ENCODE measurements at regions not wholly inside any gene's neighbourhood (a gene's known extent, or its start where the extent isn't known, plus 50 kb on each side); places are given as distances from the start of the nearest gene placed in this dataset.

DNA sequence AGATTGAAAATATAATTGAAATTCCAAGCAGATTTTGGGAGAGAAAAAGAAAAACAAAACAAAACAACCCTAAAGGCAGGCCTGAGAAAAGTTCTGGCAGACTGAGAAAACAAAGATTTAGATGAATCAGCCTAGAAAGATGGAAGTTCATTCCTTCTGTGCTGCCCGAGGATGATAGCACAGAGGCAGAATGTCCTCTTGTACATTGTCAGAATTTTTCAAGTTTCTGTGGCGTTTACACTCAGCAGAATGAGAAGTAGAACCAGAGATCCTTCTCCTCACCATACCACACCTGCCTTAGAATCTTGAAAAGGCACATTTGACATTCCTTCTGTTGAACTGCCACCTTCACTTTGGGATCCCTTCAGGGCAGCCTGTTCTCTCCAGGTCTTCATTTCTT is 62.5 kb upstream of the IZUMO1R start:
- POLR2A ChIA-PET (ENCODE audit: partially characterized antibody): no interaction called here
- Histone ChIP-seq H3K4ac (replicated peaks; ENCODE audit: insufficient read length, low read depth, low read length) (no peak overlapping the region), H3K27me3 (replicated peaks in 1 of 4; ENCODE audit: control insufficient read depth in 3 of 4, extremely low read depth in 1 of 4, insufficient read depth in 3 of 4, low read length in 3 of 4) (no peaks in the 10 kb centered on the region; a peak in 1 of 7 replicates), H4K91ac (replicated peaks; ENCODE audit: insufficient read length, low read length) (no peak overlapping the region), H3K36me3 (ENCODE audit: control insufficient read depth in 2 of 4, insufficient read depth in 4 of 4, low read length in 3 of 4) (no peaks in the 10 kb centered on the region), H3K9ac (replicated peaks in 1 of 4; ENCODE audit: extremely low read depth in 1 of 4, low read depth in 3 of 4, low read length in 3 of 4) (no peak overlapping the region), H2AFZ (ENCODE audit: low read length) (no peak overlapping the region), H2BK20ac (ENCODE audit: low read length) (no peak overlapping the region), H3K4me3 (ENCODE audit: extremely low read depth in 1 of 4, insufficient read depth in 2 of 4, low read depth in 3 of 4, low read length in 4 of 4) (no peak overlapping the region), H2BK15ac (ENCODE audit: low read length) (no peak overlapping the region), H3K56ac (replicated peaks; ENCODE audit: insufficient read length, low read depth, low read length) (no peak overlapping the region), H3K4me2 (ENCODE audit: insufficient read depth in 1 of 2, low read depth in 2 of 2, low read length in 2 of 2) (no peak overlapping the region), H3K23ac (ENCODE audit: insufficient read length) (no peak overlapping the region), H4K20me1 (replicated peaks in 1 of 2; ENCODE audit: control insufficient read depth in 1 of 2, insufficient read depth in 2 of 2, low read length in 2 of 2) (no peaks in the 10 kb centered on the region), H4K8ac (ENCODE audit: extremely low read depth, insufficient read depth, low read length) (no peak overlapping the region), H3K79me2 (ENCODE audit: control insufficient read depth in 1 of 2, insufficient read depth in 2 of 2, low read length in 2 of 2) (no peaks in the 10 kb centered on the region), H2AK5ac (ENCODE audit: low read depth, low read length) (no peak overlapping the region), H3K9me3 (ENCODE audit: insufficient read depth in 2 of 2, low read depth in 1 of 2, low read length in 1 of 2) (peaks cover 7 to 11% of the 10 kb centered on the region in 2 experiments; a peak in 3 of 4 replicates), H4K5ac (ENCODE audit: insufficient read length, low read depth, low read length) (no peak overlapping the region), H3K27ac (ENCODE audit: low read depth, low read length) (no peak overlapping the region), H2BK120ac (replicated peaks; ENCODE audit: low read depth, low read length) (no peak overlapping the region), H3K79me1 (ENCODE audit: low read depth, low read length) (no peaks in the 10 kb centered on the region), H2BK5ac (ENCODE audit: low read depth, low read length) (no peak overlapping the region), H2BK12ac (ENCODE audit: low read depth, low read length) (no peak overlapping the region), H3K18ac (ENCODE audit: extremely low read depth, low read length) (no peak overlapping the region), H3K23me2 (ENCODE audit: low read depth, low read length) (no peaks in the 10 kb centered on the region), H3K4me1 (replicated peaks in 1 of 4; ENCODE audit: control insufficient read depth in 3 of 4, insufficient read depth in 4 of 4, low read length in 3 of 4) (peaks cover 0 to 3% (median under 1%) of the 10 kb centered on the region in 4 experiments; a peak in 4 of 7 replicates), H3K14ac (ENCODE audit: insufficient read length) (no peak overlapping the region)
- DNase-seq (ENCODE audit: low read depth in 1 of 2, low spot score in 2 of 2): no peak
- no peak for FAIRE-seq
- CTCF ChIA-PET (ENCODE audit: partially characterized antibody): interaction anchor here (0.8 to 1.6 kb wide), 3 partner anchors 31 to 320 kb away, joined by 3 to 5 read pairs (median 3); no protein-coding TSS in a partner anchor
- 90% methylated on average over 2 of the region's 2 CpGs; no CpG with 5 or more reads in 1 of the 2 experiments for WGBS, 2 experiments (ENCODE audit: extremely low coverage in 1 of 2, insufficient coverage in 1 of 2, insufficient read length in 1 of 2, insufficient replicate concordance in 2 of 2, low coverage in 1 of 2, low lambda C conversion rate in 2 of 2, missing lambda C conversion rate in 1 of 2)
- TF ChIP-seq, protein P1, sequence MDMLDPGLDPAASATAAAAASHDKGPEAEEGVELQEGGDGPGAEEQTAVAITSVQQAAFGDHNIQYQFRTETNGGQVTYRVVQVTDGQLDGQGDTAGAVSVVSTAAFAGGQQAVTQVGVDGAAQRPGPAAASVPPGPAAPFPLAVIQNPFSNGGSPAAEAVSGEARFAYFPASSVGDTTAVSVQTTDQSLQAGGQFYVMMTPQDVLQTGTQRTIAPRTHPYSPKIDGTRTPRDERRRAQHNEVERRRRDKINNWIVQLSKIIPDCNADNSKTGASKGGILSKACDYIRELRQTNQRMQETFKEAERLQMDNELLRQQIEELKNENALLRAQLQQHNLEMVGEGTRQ (IDR thresholded peaks at IDR 0.05; ENCODE audit: low read length): no peak
- TF ChIP-seq RFX5 (IDR thresholded peaks at IDR 0.05; ENCODE audit: borderline replicate concordance, low read depth, low read length) (no peak), GABPA (IDR thresholded peaks at IDR 0.05; ENCODE audit: borderline replicate concordance, insufficient read depth, low read length) (no peak), CHD1 (IDR thresholded peaks at IDR 0.05; ENCODE audit: low read depth, low read length) (no peak), CBX8 (IDR thresholded peaks at IDR 0.05; ENCODE audit: borderline replicate concordance, low read depth, low read length) (no peak), POLR2A (IDR thresholded peaks at IDR 0.05; ENCODE audit: control extremely low read depth in 1 of 2, low read depth in 2 of 2, low read length in 2 of 2) (no peak), KDM5A (IDR thresholded peaks at IDR 0.05; ENCODE audit: low read length) (no peak), MAFK (IDR thresholded peaks at IDR 0.05; ENCODE audit: low read depth, low read length) (no peak), TEAD4 (IDR thresholded peaks at IDR 0.05; ENCODE audit: low read depth, low read length) (no peak), HDAC2 (IDR thresholded peaks at IDR 0.05; ENCODE audit: borderline replicate concordance in 1 of 2, low read depth in 2 of 2, low read length in 2 of 2) (no peak)
- TF ChIP-seq, protein P2, sequence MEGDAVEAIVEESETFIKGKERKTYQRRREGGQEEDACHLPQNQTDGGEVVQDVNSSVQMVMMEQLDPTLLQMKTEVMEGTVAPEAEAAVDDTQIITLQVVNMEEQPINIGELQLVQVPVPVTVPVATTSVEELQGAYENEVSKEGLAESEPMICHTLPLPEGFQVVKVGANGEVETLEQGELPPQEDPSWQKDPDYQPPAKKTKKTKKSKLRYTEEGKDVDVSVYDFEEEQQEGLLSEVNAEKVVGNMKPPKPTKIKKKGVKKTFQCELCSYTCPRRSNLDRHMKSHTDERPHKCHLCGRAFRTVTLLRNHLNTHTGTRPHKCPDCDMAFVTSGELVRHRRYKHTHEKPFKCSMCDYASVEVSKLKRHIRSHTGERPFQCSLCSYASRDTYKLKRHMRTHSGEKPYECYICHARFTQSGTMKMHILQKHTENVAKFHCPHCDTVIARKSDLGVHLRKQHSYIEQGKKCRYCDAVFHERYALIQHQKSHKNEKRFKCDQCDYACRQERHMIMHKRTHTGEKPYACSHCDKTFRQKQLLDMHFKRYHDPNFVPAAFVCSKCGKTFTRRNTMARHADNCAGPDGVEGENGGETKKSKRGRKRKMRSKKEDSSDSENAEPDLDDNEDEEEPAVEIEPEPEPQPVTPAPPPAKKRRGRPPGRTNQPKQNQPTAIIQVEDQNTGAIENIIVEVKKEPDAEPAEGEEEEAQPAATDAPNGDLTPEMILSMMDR (IDR thresholded peaks at IDR 0.05; ENCODE audit: control extremely low read depth in 1 of 3, insufficient read depth in 1 of 3, low read depth in 1 of 3, low read length in 3 of 3): no peak
